ENCODE measurements at regions not wholly inside any gene's neighbourhood (a gene's known extent, or its start where the extent isn't known, plus 50 kb on each side); places are given as distances from the start of the nearest gene placed in this dataset.

GRCh38 chr1:193749868-193750267, 563.5 kb upstream of the B3GALT2 start:
- Mint-ChIP-seq H3K27me3 (ENCODE audit: insufficient read depth, low read depth) (no peaks in the 10 kb centered on the region), H3K36me3 (no peaks in the 10 kb centered on the region), H3K9me3 (no peaks in the 10 kb centered on the region), H3K4me1 (no peaks in the 10 kb centered on the region), H3K4me3 (no peak overlapping the region), H3K27ac (no peak overlapping the region)
- Histone ChIP-seq H3K9ac (no peak overlapping the region), H3K4me3 (no peak overlapping the region), H3K79me2 (ENCODE audit: low read depth) (no peaks in the 10 kb centered on the region), H3K27ac (no peak overlapping the region), H2AFZ (replicated peaks) (no peak overlapping the region), H3K27me3 (no peaks in the 10 kb centered on the region), H3K4me2 (no peak overlapping the region), H3F3A (ENCODE audit: low read depth) (no peaks in the 10 kb centered on the region), H3K4me1 (no peaks in the 10 kb centered on the region), H3K9me3 (ENCODE audit: low read depth) (no peaks in the 10 kb centered on the region), H4K20me1 (ENCODE audit: low read depth) (no peaks in the 10 kb centered on the region), H3K36me3 (no peaks in the 10 kb centered on the region)
- TF ChIP-seq EZH2phosphoT487 (IDR thresholded peaks at IDR 0.05) (no peak), EZH2 (IDR thresholded peaks at IDR 0.05) (no peak)
- TF ChIP-seq, protein P1, sequence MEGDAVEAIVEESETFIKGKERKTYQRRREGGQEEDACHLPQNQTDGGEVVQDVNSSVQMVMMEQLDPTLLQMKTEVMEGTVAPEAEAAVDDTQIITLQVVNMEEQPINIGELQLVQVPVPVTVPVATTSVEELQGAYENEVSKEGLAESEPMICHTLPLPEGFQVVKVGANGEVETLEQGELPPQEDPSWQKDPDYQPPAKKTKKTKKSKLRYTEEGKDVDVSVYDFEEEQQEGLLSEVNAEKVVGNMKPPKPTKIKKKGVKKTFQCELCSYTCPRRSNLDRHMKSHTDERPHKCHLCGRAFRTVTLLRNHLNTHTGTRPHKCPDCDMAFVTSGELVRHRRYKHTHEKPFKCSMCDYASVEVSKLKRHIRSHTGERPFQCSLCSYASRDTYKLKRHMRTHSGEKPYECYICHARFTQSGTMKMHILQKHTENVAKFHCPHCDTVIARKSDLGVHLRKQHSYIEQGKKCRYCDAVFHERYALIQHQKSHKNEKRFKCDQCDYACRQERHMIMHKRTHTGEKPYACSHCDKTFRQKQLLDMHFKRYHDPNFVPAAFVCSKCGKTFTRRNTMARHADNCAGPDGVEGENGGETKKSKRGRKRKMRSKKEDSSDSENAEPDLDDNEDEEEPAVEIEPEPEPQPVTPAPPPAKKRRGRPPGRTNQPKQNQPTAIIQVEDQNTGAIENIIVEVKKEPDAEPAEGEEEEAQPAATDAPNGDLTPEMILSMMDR (IDR thresholded peaks at IDR 0.05), result no peak
- no peak for DNase-seq (ENCODE audit: low spot score)

GRCh38 chr1:193747579-193747978, 561.2 kb upstream of the B3GALT2 start:
- Histone ChIP-seq H3K4me2 (no peak overlapping the region), H3F3A (ENCODE audit: low read depth) (no peaks in the 10 kb centered on the region), H3K27ac (no peak overlapping the region), H4K20me1 (ENCODE audit: low read depth) (no peaks in the 10 kb centered on the region), H3K79me2 (ENCODE audit: low read depth) (no peaks in the 10 kb centered on the region), H3K27me3 (no peaks in the 10 kb centered on the region), H3K9me3 (ENCODE audit: low read depth) (no peaks in the 10 kb centered on the region), H3K9ac (no peak overlapping the region), H3K36me3 (no peaks in the 10 kb centered on the region), H3K4me3 (no peak overlapping the region), H3K4me1 (no peaks in the 10 kb centered on the region), H2AFZ (replicated peaks) (no peak overlapping the region)
- no peak for DNase-seq (ENCODE audit: low spot score)
- no peaks in the 10 kb centered on the region for H3K27me3 Mint-ChIP-seq (ENCODE audit: insufficient read depth, low read depth)
- no peak overlapping the region for H3K27ac Mint-ChIP-seq
- H3K4me1 Mint-ChIP-seq, result no peaks in the 10 kb centered on the region
- H3K36me3 Mint-ChIP-seq, result no peaks in the 10 kb centered on the region
- no peaks in the 10 kb centered on the region for H3K9me3 Mint-ChIP-seq
- TF ChIP-seq EZH2phosphoT487 (IDR thresholded peaks at IDR 0.05), result no peak
- no peak for TF ChIP-seq EZH2 (IDR thresholded peaks at IDR 0.05)
- TF ChIP-seq, protein P1 (IDR thresholded peaks at IDR 0.05), result no peak
- no peak overlapping the region for H3K4me3 Mint-ChIP-seq

- Mint-ChIP-seq H3K4me1 (no peaks in the 10 kb centered on the region), H3K4me3 (no peak overlapping the region), H3K36me3 (no peaks in the 10 kb centered on the region), H3K27ac (no peak overlapping the region), H3K9me3 (no peaks in the 10 kb centered on the region), H3K27me3 (ENCODE audit: insufficient read depth, low read depth) (no peaks in the 10 kb centered on the region)
- Histone ChIP-seq H3K27me3 (no peaks in the 10 kb centered on the region), H3K4me1 (no peaks in the 10 kb centered on the region), H2AFZ (replicated peaks) (no peak overlapping the region), H3K36me3 (no peaks in the 10 kb centered on the region), H3K4me2 (no peak overlapping the region), H3K9ac (no peak overlapping the region), H3K4me3 (no peak overlapping the region), H3K79me2 (ENCODE audit: low read depth) (no peaks in the 10 kb centered on the region), H4K20me1 (ENCODE audit: low read depth) (no peaks in the 10 kb centered on the region), H3K9me3 (ENCODE audit: low read depth) (no peaks in the 10 kb centered on the region), H3F3A (ENCODE audit: low read depth) (no peaks in the 10 kb centered on the region), H3K27ac (no peak overlapping the region)
- DNase-seq (ENCODE audit: low spot score), result no peak
- TF ChIP-seq EZH2 (IDR thresholded peaks at IDR 0.05), result no peak
These were observed 554.8 kb upstream of the B3GALT2 start for GRCh38 chr1:193741228-193741627.

- no peak overlapping the region for H3K27ac Mint-ChIP-seq
- TF ChIP-seq, protein P1 (IDR thresholded peaks at IDR 0.05), result no peak
- TF ChIP-seq EZH2phosphoT487 (IDR thresholded peaks at IDR 0.05) (no peak), EZH2 (IDR thresholded peaks at IDR 0.05) (no peak)
- H3K4me3 ChIP-seq, result no peak overlapping the region
- no peaks in the 10 kb centered on the region for H3F3A ChIP-seq (ENCODE audit: low read depth)
- no peak overlapping the region for H3K4me3 Mint-ChIP-seq
- H2AFZ ChIP-seq (replicated peaks), result no peak overlapping the region
- no peak overlapping the region for H3K27ac ChIP-seq
- no peaks in the 10 kb centered on the region for H4K20me1 ChIP-seq (ENCODE audit: low read depth)
- H3K4me1 ChIP-seq, result no peaks in the 10 kb centered on the region
- no peaks in the 10 kb centered on the region for H3K9me3 Mint-ChIP-seq
- H3K27me3 Mint-ChIP-seq (ENCODE audit: insufficient read depth, low read depth), result no peaks in the 10 kb centered on the region
- H3K9ac ChIP-seq, result no peak overlapping the region
- no peaks in the 10 kb centered on the region for H3K27me3 ChIP-seq
- no peaks in the 10 kb centered on the region for H3K79me2 ChIP-seq (ENCODE audit: low read depth)
- H3K4me2 ChIP-seq, result no peak overlapping the region
- H3K36me3 Mint-ChIP-seq, result no peaks in the 10 kb centered on the region
- no peaks in the 10 kb centered on the region for H3K9me3 ChIP-seq (ENCODE audit: low read depth)
- no peak for DNase-seq (ENCODE audit: low spot score)
- H3K36me3 ChIP-seq, result no peaks in the 10 kb centered on the region
- no peaks in the 10 kb centered on the region for H3K4me1 Mint-ChIP-seq
These were observed 554.3 kb upstream of the B3GALT2 start for GRCh38 chr1:193740762-193741161.

All from neural progenitor cell (in vitro differentiated cells).